H1 (cell line): ENCODE measurements at regions not wholly inside any gene's neighbourhood (a gene's known extent, or its start where the extent isn't known, plus 50 kb on each side); places are given as distances from the start of the nearest gene placed in this dataset.

Experiments
- CTCF ChIP-seq, 3 experiments: IDR thresholded peaks; 1 replicate in 2 of 3; 2 replicates in 1 of 3; pipeline versions ENCODE4 v1.5.1 to v1.6.1; 2011; ENCODE audit warnings: low read length in 3 of 3, mild to moderate bottlenecking in 3 of 3, inconsistent platforms in 2 of 3, low read depth in 1 of 3, moderate library complexity in 1 of 3; ENCODE audit not compliant: insufficient read depth in 1 of 3; ENCODE audit errors: control extremely low read depth in 1 of 3
- GABPA ChIP-seq: IDR thresholded peaks from 2 replicates; pipeline ENCODE4 v1.6.1; 2011; ENCODE audit warnings: mild to moderate bottlenecking, low read length, moderate library complexity, borderline replicate concordance; ENCODE audit not compliant: insufficient read depth
- GTF2F1 ChIP-seq: IDR thresholded peaks from 2 replicates; pipeline ENCODE4 v1.6.1; 2012; ENCODE audit warnings: low read depth, low read length, improper control_type of control experiment, borderline replicate concordance
- RFX5 ChIP-seq: IDR thresholded peaks from 2 replicates; pipeline ENCODE4 v1.6.1; 2011; ENCODE audit warnings: low read depth, low read length, improper control_type of control experiment, borderline replicate concordance
- YY1 ChIP-seq: IDR thresholded peaks from 2 replicates; pipeline ENCODE4 v1.6.1; 2011; ENCODE audit warnings: low read depth, mild to moderate bottlenecking, low read length

GRCh38 chr13:39867807-39868206, 212.3 kb downstream of the COG6 start:
- TF ChIP-seq CTCF (IDR thresholded peaks at IDR 0.05; ENCODE audit: control extremely low read depth in 1 of 3, insufficient read depth in 1 of 3, low read depth in 1 of 3, low read length in 3 of 3) (no peak), YY1 (no peak), GABPA (no peak), GTF2F1 (no peak), RFX5 (no peak)
